Activated CD4-positive, alpha-beta T cell treated with anti-CD3 and anti-CD28 coated beads, Interleukin-2, Interleukin-4, amounts not matched to agents 100 ng/mL and 50 ng/mL, durations not matched to agents 16 hours and 8 hours (primary cell): ENCODE measurements at regions not wholly inside any gene's neighbourhood (a gene's known extent, or its start where the extent isn't known, plus 50 kb on each side); places are given as distances from the start of the nearest gene placed in this dataset.
"Not testable (repeated sequence)": the region's sequence is repeated elsewhere in the genome, so short reads cannot be mapped to it uniquely, and the experiment has no call there.

ENCODE experiments used
- DNase-seq: peaks from one replicate; pipeline ENCODE4 v3.0.0-alpha.2; 2020; ENCODE audit warnings: low spot score

- DNase-seq, result no peak
Observed at GRCh38 chr6:119952696-119953095, 603.1 kb upstream of the MAN1A1 start.

GRCh38 chr6:119950681-119951080 lies 601.1 kb upstream of the MAN1A1 start:
- DNase-seq, result no peak

DNA sequence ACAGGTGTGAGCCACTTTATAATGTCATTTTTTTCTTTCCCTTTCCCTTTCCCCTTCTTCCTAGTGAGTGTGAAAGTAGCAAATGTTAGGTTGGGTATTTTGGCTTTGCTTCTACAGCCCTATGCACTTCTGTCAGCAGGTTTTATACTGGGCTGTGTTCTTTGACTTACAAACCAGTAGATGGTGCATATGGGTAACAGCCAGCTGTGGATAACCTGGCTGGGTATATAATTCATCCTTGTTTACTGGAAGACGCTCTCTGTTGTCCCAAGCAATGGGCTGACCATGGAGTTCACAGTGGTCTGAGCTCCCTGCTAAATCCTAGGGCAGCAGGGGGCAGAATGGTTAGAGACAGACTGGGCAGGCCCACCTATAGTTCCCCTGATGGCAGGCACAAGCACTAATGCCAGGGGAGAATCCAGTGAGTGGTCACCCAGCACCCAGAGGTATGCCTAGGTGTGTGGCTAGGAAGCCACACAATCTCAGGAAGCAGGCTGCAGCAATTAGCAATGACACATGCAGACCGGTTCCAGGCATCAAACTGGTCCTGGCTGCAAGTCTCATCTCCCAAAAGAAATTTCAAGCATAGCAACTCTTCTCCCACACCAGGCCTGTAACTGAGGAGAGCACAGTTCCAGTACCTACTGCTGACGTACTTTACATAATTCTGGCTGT lies 592.7 kb upstream of the MAN1A1 start:
- DNase-seq, result no peak

GRCh38 chr6:119938752-119939151 lies 589.2 kb upstream of the MAN1A1 start:
- no peak for DNase-seq

DNA sequence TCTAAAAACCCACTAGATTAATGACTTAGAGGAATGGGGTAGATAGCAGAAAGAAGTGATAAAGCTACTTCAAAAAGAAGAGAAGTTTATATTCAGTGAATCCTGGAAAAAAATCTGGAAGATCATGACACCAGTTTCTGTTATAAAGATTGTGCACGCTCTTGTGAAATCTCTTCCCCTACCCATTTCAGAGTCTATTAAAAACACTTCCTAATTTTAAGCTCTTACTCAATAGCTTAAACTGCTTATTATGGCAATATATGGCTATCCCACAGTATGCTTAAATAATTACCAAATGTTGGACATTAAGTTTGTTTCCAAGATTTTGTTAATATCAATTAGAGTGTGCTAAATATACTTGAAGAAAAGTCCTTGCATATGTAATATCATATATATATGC lies 585.3 kb upstream of the MAN1A1 start:
- no peak for DNase-seq

DNA sequence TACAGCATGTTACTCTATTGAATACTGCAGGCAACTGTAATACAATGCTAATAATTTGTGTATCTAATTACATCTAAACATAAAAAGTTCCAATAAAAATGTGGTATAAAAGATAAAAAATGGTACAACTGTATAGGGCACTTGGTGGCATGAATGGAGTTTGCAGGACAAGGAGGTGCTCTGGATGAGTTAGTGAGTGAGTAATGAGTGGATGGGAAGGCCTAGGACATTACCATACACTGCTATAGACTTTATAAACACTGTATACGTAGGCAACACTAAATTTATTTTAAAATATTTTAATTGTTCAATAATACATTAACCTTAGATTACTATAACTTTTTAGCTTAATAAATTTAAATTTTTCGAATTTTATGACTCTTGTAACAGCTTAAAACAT lies 579.6 kb upstream of the MAN1A1 start:
- DNase-seq, result no peak

DNA sequence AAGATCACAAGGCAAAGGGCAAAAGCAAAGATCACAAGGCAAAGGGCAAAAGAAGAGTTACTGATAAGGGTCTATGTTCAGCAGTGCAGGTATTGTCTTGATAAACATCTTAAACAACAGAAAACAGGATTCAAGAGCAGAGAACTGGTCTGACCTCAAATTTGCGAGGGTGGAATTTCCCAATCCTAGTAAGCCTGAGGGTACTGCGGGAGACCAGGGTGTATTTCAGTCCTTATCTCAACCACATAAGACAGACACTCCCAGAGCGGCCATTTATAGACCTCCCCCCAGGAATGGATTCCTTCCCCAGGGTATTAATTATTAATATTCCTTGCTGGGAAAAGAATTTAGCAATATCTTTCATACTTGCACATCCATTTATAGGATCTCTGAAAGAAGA lies 575.3 kb upstream of the MAN1A1 start:
- not testable (repeated sequence) for DNase-seq

DNA sequence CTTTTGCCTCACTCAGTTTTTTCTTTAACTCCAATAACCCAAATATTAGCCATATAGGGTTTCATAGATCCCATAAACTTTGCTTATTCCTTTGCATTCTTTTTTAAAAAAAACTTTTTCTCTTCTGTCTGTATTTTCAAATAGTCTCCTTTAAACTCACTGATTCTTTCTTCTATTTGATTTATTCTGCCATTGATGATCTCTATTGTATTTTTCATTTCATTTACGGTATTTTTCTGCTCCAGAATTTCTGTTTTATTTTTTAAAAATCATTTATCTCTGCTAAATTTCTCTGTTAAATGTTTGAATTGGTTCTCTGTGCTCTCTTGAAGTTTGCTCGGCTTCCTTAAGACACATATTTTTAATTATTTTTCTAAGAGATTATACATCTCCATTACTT lies 573.3 kb upstream of the MAN1A1 start:
- DNase-seq, result no peak

DNA sequence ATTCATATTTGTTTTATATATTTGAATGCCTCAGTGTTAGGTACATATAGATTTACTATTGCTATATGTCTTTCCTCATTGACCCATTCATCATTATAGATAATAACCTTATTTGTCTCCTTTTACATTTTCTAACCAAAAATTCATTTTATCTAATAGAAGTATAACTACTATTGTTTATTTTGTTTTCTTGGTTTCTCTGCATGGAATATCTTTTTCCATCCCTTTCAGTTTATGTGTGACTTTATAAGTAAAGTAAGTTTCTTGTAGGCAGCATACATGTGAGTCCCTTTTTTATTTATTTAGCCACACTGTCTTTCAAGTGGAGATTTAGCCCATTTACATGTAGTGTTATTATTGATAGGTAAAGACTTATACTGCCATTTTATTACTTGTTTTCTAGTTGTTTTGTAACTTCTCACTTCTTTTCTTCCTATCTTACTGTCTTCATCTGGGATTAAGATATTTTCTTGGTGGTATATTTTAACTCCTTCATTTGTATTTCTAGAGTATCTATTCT lies 572.0 kb upstream of the MAN1A1 start:
- no peak for DNase-seq

- no peak for DNase-seq
Observed at GRCh38 chr6:119917186-119917585, 567.6 kb upstream of the MAN1A1 start.

DNA sequence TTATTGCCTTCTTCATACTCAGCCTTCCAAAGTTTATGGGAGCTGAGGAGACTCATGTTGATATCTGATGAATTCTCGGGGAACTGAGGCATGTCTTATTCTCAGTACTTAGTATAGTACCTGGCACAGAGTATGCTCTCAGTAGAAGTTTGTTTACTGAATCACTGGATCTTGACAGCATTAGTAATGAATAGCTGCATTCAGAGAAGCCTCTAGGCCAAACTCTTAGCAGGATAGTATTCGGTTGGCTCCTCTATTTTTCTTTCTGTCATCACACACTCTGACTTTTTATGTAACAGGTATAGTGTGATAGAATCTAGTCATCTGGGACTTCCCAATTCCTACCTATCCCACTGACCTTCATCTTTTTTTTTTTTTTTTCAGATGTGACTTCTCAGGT lies 566.4 kb upstream of the MAN1A1 start:
- no peak for DNase-seq

DNA sequence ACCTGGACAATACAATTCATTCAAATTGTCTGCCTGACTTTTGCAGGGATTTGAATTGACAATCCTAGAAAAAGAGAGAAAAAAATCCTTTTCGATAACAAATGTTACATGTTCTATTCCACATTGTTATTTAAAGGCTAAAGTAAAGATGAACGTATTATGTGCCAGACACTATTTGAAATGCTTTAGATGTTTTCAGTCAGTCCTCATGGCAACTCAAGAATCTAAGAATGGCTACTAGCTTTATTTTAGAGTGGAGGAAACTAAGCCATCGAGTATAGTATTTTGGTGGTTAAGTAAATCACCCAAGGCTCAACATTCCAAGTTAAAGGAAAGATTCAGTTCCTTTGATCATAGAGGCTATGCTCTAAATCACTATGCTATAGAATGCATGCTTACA lies 558.6 kb upstream of the MAN1A1 start:
- DNase-seq, result no peak

- DNase-seq, result no peak
Observed at GRCh38 chr6:119902681-119903080, 553.1 kb upstream of the MAN1A1 start.

- no peak for DNase-seq
Observed at GRCh38 chr6:119896806-119897205, 547.2 kb upstream of the MAN1A1 start.

DNA sequence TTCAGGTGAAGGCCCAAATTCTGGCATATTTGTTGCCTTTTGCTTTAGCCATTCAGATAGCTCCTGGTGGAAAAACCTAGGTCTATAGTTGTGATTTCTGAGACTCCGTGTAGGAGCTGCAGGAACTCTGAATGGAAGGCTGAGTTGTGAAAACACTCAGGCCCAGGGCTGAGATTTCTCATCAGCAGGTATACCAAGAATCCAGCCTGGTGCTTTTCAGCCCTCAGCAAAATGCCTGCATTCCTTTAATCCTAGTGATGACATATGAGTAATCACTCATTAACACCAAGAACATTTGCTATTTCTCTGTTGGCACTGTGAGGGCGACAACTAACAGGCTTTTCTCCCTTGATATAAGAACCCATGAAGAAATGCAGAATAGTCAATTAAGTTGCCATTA lies 546.1 kb upstream of the MAN1A1 start:
- DNase-seq, result no peak

DNA sequence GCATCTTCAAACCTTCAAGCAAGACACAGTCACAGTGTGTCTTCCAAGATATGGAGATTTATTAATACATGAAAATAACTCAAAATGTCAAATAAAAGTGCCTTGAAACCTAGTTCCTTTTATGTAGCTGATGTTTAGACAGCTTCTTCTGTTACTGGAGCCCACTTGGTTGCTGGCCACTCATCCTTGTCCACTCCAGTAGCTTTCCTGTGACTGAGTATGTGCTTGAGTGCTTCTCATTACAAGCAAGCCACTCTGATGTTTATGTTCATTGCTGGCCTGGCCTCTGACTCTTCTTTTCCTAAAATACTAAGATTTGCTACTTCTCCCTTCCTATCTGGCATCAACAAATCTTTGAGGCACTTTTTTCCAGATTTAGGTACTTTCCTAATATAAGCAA lies 545.2 kb upstream of the MAN1A1 start:
- DNase-seq, result no peak

GRCh38 chr6:119891644-119892043 lies 542.1 kb upstream of the MAN1A1 start:
- DNase-seq, result no peak

- DNase-seq, result no peak
Observed at GRCh38 chr6:119891206-119891605, 541.6 kb upstream of the MAN1A1 start.

DNA sequence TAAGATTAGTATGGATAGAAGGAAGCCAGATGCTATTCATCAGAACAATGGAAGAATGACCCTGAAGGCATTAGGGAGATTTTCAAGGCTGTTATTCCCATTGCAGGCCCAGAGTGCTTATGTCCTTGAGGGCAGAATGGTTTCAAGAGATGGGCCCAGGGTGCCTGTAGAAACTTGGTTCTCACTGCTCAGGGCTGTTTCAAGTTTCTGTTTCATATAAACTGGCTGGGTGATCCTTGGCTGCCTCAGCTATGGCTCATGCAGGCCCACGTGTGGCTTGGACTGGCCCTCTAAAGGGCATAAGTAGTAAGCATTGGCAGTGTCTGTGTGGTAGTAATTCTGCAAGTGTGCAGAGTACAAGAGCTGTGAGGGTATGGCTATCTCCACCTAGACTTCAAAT lies 540.9 kb upstream of the MAN1A1 start:
- no peak for DNase-seq

DNA sequence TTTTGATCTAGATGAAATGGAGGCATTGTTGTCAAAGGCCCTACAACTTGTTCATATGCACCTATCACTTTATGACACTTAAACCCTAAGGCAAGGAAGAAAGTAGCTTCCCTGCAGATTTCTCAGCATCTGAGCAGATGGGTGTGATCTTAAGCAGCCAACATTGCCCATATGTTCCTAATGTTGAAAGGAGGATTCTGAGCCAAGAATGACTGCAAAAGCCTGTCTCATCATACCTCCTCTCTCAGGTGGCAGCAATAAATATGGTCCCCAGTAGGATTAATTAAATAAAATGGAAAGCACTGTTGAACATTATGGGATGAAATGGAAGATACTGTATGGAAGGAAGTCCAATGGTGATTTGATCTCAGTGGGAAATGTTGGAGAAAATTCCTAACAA lies 538.1 kb upstream of the MAN1A1 start:
- DNase-seq, result no peak

- DNase-seq, result no peak
Observed at GRCh38 chr6:119881416-119881815, 531.9 kb upstream of the MAN1A1 start.

DNA sequence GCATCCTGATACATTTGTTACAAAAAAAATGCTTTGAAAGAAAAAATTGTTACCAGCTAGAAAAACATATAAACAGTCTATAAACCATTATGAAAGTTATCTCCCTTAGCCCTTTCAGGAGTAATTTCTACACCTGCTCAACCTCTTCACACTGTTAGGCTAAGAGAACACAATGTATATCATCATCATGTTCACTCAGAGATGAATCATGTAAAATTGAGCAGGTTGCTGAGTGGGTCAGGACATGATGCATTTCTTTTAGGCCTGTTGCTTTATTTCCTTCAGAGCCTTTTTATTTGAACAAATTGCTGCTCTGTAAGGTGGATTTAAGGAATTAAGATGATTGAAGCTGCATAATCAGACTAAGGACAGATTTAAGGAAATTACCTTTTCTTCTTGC lies 531.3 kb upstream of the MAN1A1 start:
- DNase-seq, result no peak

- no peak for DNase-seq
Observed at GRCh38 chr6:119879731-119880130, 530.2 kb upstream of the MAN1A1 start.

- DNase-seq, result no peak
Observed at GRCh38 chr6:119874381-119874780, 524.8 kb upstream of the MAN1A1 start.
